ENCODE measurements at regions not wholly inside any gene's neighbourhood (a gene's known extent, or its start where the extent isn't known, plus 50 kb on each side); places are given as distances from the start of the nearest gene placed in this dataset.

GRCh38 chr16:26727848-26728247, 338.9 kb upstream of the C16orf82 start:
- Histone ChIP-seq H3K4me3 (no peak overlapping the region), H3K9me3 (peaks cover 0 to 2% (median 0%) of the 10 kb centered on the region in 4 donors), H3K27me3 (no peaks in the 10 kb centered on the region), H3K27ac (no peak overlapping the region), H3K36me3 (no peaks in the 10 kb centered on the region), H3K4me1 (no peaks in the 10 kb centered on the region)
- 45 to 62% methylated on average over 9 of the region's 9 CpGs for WGBS, 2 donors
- intact Hi-C loops (cut with DNase I) = no loop called here
- no peak for DNase-seq
- no peak for TF ChIP-seq CTCF (IDR thresholded peaks at IDR 0.05)
- no peak for TF ChIP-seq POLR2AphosphoS5 (IDR thresholded peaks at IDR 0.05)
- no peak for TF ChIP-seq POLR2A (IDR thresholded peaks at IDR 0.05)
- TF ChIP-seq EP300 (IDR thresholded peaks at IDR 0.05) = no peak

- Histone ChIP-seq H3K9me3 (no peaks in the 10 kb centered on the region), H3K4me3 (no peak overlapping the region), H3K27me3 (no peaks in the 10 kb centered on the region), H3K4me1 (no peaks in the 10 kb centered on the region), H3K27ac (no peak overlapping the region), H3K36me3 (no peaks in the 10 kb centered on the region)
- no peak for DNase-seq
- intact Hi-C loops (cut with DNase I) = loop anchor here (10.0 kb wide), 1 partner anchor 55 kb away; no protein-coding TSS in a partner anchor
- 75 to 88% methylated on average over 2 of the region's 2 CpGs for WGBS, 2 donors
- no peak for TF ChIP-seq CTCF (IDR thresholded peaks at IDR 0.05)
- no peak for TF ChIP-seq POLR2A (IDR thresholded peaks at IDR 0.05)
- TF ChIP-seq POLR2AphosphoS5 (IDR thresholded peaks at IDR 0.05) = no peak
- no peak for TF ChIP-seq EP300 (IDR thresholded peaks at IDR 0.05)
Measured at GRCh38 chr16:26729951-26730541, 336.7 kb upstream of the C16orf82 start.

- 90 to 94% methylated on average over 4 of the region's 4 CpGs for WGBS, 2 donors
- Histone ChIP-seq H3K4me1 (no peaks in the 10 kb centered on the region), H3K36me3 (no peaks in the 10 kb centered on the region), H3K4me3 (no peak overlapping the region), H3K9me3 (no peaks in the 10 kb centered on the region), H3K27me3 (no peaks in the 10 kb centered on the region), H3K27ac (no peak overlapping the region)
- no peak for TF ChIP-seq POLR2A (IDR thresholded peaks at IDR 0.05)
- TF ChIP-seq EP300 (IDR thresholded peaks at IDR 0.05) = no peak
- TF ChIP-seq POLR2AphosphoS5 (IDR thresholded peaks at IDR 0.05) = no peak
- TF ChIP-seq CTCF (IDR thresholded peaks at IDR 0.05) = no peak
- DNase-seq = no peak
- intact Hi-C loops (cut with DNase I) = loop anchor here (10.0 kb wide), 1 partner anchor 57 kb away; no protein-coding TSS in a partner anchor
Measured at GRCh38 chr16:26731729-26732128, 335.0 kb upstream of the C16orf82 start.

GRCh38 chr16:26733710-26734109, 333.0 kb upstream of the C16orf82 start:
- TF ChIP-seq EP300 (IDR thresholded peaks at IDR 0.05) (no peak), CTCF (IDR thresholded peaks at IDR 0.05) (no peak)
- H3K9me3 ChIP-seq = no peaks in the 10 kb centered on the region
- no peak overlapping the region for H3K27ac ChIP-seq
- H3K4me1 ChIP-seq = no peaks in the 10 kb centered on the region
- no peaks in the 10 kb centered on the region for H3K36me3 ChIP-seq
- intact Hi-C loops (cut with DNase I) = loop anchor here (10.0 kb wide), 1 partner anchor 59 kb away; no protein-coding TSS in a partner anchor
- WGBS, 2 donors = 33 to 71% methylated on average over 1 of the region's 1 CpG
- no peak overlapping the region for H3K4me3 ChIP-seq
- H3K27me3 ChIP-seq = no peaks in the 10 kb centered on the region
- no peak for DNase-seq

GRCh38 chr16:26735521-26735920, 331.2 kb upstream of the C16orf82 start:
- intact Hi-C loops (cut with DNase I) = loop anchor here (10.0 kb wide), 1 partner anchor 61 kb away; no protein-coding TSS in a partner anchor
- Histone ChIP-seq H3K9me3 (no peaks in the 10 kb centered on the region), H3K27ac (no peak overlapping the region), H3K27me3 (no peaks in the 10 kb centered on the region), H3K36me3 (no peaks in the 10 kb centered on the region), H3K4me3 (no peak overlapping the region), H3K4me1 (no peaks in the 10 kb centered on the region)
- TF ChIP-seq CTCF (IDR thresholded peaks at IDR 0.05) (no peak), EP300 (IDR thresholded peaks at IDR 0.05) (no peak), POLR2AphosphoS5 (IDR thresholded peaks at IDR 0.05) (no peak), POLR2A (IDR thresholded peaks at IDR 0.05) (no peak)
- WGBS, 2 donors = 88 to 89% methylated on average over 3 of the region's 3 CpGs
- no peak for DNase-seq
